HEK293T (cell line): ENCODE measurements at regions not wholly inside any gene's neighbourhood (a gene's known extent, or its start where the extent isn't known, plus 50 kb on each side); places are given as distances from the start of the nearest gene placed in this dataset.

ENCODE experiments used
- CTCF ChIA-PET: fragments of 350-600 bp; formaldehyde crosslinking; extraction: SDS; loops from one replicate; lab custom pipeline; 2021; ENCODE audit warnings: antibody characterized with exemption, inconsistent platforms; lab: Yijun Ruan, JAX
- POLR2A ChIA-PET: fragments of 350-600 bp; formaldehyde crosslinking; extraction: SDS; loops from one replicate; lab custom pipeline; 2020; ENCODE audit warnings: antibody characterized with exemption, inconsistent platforms; lab: Yijun Ruan, JAX
- DNase-seq: peaks from one replicate; pipeline ENCODE4 v3.0.0; 2012; ENCODE audit warnings: mixed read lengths; ENCODE audit errors: extremely low spot score
- ARNT ChIP-seq: fragments of 450-650 bp; IDR thresholded peaks from 2 replicates; pipeline ENCODE4 v1.6.1; 2017; ENCODE audit warnings: mild to moderate bottlenecking
- BHLHE40 ChIP-seq: fragments of 450-650 bp; IDR thresholded peaks from 2 replicates; pipeline ENCODE4 v1.6.1; 2016; ENCODE audit warnings: mild to moderate bottlenecking, moderate library complexity, borderline replicate concordance
- CTBP1 ChIP-seq: fragments of 450-650 bp; IDR thresholded peaks from 2 replicates; pipeline ENCODE4 v1.6.1; 2016; ENCODE audit warnings: borderline replicate concordance
- ELF4 ChIP-seq: fragments of 450-650 bp; IDR thresholded peaks from 2 replicates; pipeline ENCODE4 v1.6.1; 2017; ENCODE audit warnings: antibody characterized with exemption
- FOXA1 ChIP-seq: fragments of 450-650 bp; IDR thresholded peaks from 2 replicates; pipeline ENCODE4 v1.6.1; 2016; ENCODE audit warnings: mild to moderate bottlenecking
- FOXK2 ChIP-seq: fragments of 450-650 bp; IDR thresholded peaks from 2 replicates; pipeline ENCODE4 v1.6.1; 2016; ENCODE audit warnings: mild to moderate bottlenecking
- FOXM1 ChIP-seq: fragments of 450-650 bp; IDR thresholded peaks from 2 replicates; pipeline ENCODE4 v1.6.1; 2017; ENCODE audit warnings: mild to moderate bottlenecking, borderline replicate concordance
- HDGF ChIP-seq: fragments of 450-650 bp; IDR thresholded peaks from 2 replicates; pipeline ENCODE4 v1.6.1; 2017; ENCODE audit warnings: antibody characterized with exemption, borderline replicate concordance
- L3MBTL2 ChIP-seq: fragments of 450-650 bp; conservative IDR thresholded peaks from 2 replicates; pipeline ENCODE4 v1.6.1; 2016; ENCODE audit warnings: mild to moderate bottlenecking
- LEF1 ChIP-seq: fragments of 450-650 bp; IDR thresholded peaks from 2 replicates; pipeline ENCODE4 v1.6.1; 2017; ENCODE audit warnings: mild to moderate bottlenecking, borderline replicate concordance
- NFRKB ChIP-seq: fragments of 450-650 bp; IDR thresholded peaks from 2 replicates; pipeline ENCODE4 v1.6.1; 2016; ENCODE audit warnings: mild to moderate bottlenecking, moderate library complexity
- PKNOX1 ChIP-seq: fragments of 450-650 bp; IDR thresholded peaks from 2 replicates; pipeline ENCODE4 v1.6.1; 2016
- SP1 ChIP-seq: fragments of 450-650 bp; IDR thresholded peaks from 2 replicates; pipeline ENCODE4 v1.6.1; 2017
- SUZ12 ChIP-seq: fragments of 450-650 bp; IDR thresholded peaks from 2 replicates; pipeline ENCODE4 v1.6.1; 2016; ENCODE audit warnings: mild to moderate bottlenecking
- TARDBP ChIP-seq: fragments of 450-650 bp; IDR thresholded peaks from 2 replicates; pipeline ENCODE4 v1.6.1; 2016
- ZNF384 ChIP-seq: fragments of 450-650 bp; IDR thresholded peaks from 2 replicates; pipeline ENCODE4 v1.6.1; 2016

- ChIA-PET POLR2A (no interaction called here), CTCF (interaction anchor here (0.6 kb wide), 1 partner anchor 9 kb away, joined by 3 read pairs; no protein-coding TSS in a partner anchor)
- no peak for DNase-seq
- no peak for TF ChIP-seq NFRKB
- no peak for TF ChIP-seq PKNOX1
- no peak for TF ChIP-seq ZNF384
- no peak for TF ChIP-seq SUZ12
- TF ChIP-seq FOXM1 = no peak
- no peak for TF ChIP-seq SP1
- no peak for TF ChIP-seq HDGF
Measured at GRCh38 chr12:94864987-94865386, 138.5 kb downstream of the NDUFA12 start.

GRCh38 chr12:94863321-94864035 lies 140.0 kb downstream of the NDUFA12 start:
- CTCF ChIA-PET = no interaction called here
- TF ChIP-seq FOXM1 = no peak
- no peak for TF ChIP-seq TARDBP
- TF ChIP-seq NFRKB = no peak
- TF ChIP-seq FOXA1 = no peak
- TF ChIP-seq HDGF = no peak
- no peak for TF ChIP-seq FOXK2
- no peak for TF ChIP-seq BHLHE40
- TF ChIP-seq PKNOX1 = no peak
- no peak for TF ChIP-seq ARNT
- TF ChIP-seq CTBP1 = no peak
- no peak for TF ChIP-seq ELF4
- no peak for TF ChIP-seq SP1
- TF ChIP-seq LEF1 = no peak
- TF ChIP-seq ZNF384 = no peak
- POLR2A ChIA-PET = no interaction called here
- DNase-seq = no peak

- TF ChIP-seq ELF4 (no peak), NFRKB (no peak), CTBP1 (no peak), HDGF (no peak), TARDBP (no peak), BHLHE40 (no peak), FOXM1 (no peak), L3MBTL2 (no peak), SUZ12 (no peak), ZNF384 (no peak), LEF1 (no peak), FOXK2 (no peak)
- no peak for DNase-seq
- CTCF ChIA-PET = no interaction called here
- POLR2A ChIA-PET = no interaction called here
Measured at GRCh38 chr12:94862421-94862820, 141.1 kb downstream of the NDUFA12 start.

GRCh38 chr12:94856324-94856723 lies 147.2 kb downstream of the NDUFA12 start:
- ChIA-PET CTCF (interaction anchor here (0.6 kb wide), 1 partner anchor 9 kb away, joined by 3 read pairs; no protein-coding TSS in a partner anchor), POLR2A (no interaction called here)
- TF ChIP-seq SP1 (no peak), FOXM1 (no peak), ARNT (no peak), FOXA1 (no peak), HDGF (no peak), NFRKB (no peak), TARDBP (no peak), L3MBTL2 (no peak), LEF1 (no peak), CTBP1 (no peak), SUZ12 (no peak), PKNOX1 (no peak), BHLHE40 (no peak), ELF4 (no peak), FOXK2 (no peak), ZNF384 (no peak)
- no peak for DNase-seq

- POLR2A ChIA-PET = no interaction called here
- CTCF ChIA-PET = interaction anchor here (0.6 kb wide), 1 partner anchor 10 kb away, joined by 3 read pairs; no protein-coding TSS in a partner anchor
- TF ChIP-seq FOXM1 (no peak), ARNT (no peak), TARDBP (no peak), FOXA1 (no peak), ZNF384 (no peak), FOXK2 (no peak), BHLHE40 (no peak), ELF4 (no peak), SP1 (no peak), NFRKB (no peak), HDGF (no peak), L3MBTL2 (no peak), SUZ12 (no peak), PKNOX1 (no peak), CTBP1 (no peak), LEF1 (no peak)
- no peak for DNase-seq
Measured at GRCh38 chr12:94855853-94856252, 147.6 kb downstream of the NDUFA12 start.
